ENCODE measurements at regions not wholly inside any gene's neighbourhood (a gene's known extent, or its start where the extent isn't known, plus 50 kb on each side); places are given as distances from the start of the nearest gene placed in this dataset.

DNA sequence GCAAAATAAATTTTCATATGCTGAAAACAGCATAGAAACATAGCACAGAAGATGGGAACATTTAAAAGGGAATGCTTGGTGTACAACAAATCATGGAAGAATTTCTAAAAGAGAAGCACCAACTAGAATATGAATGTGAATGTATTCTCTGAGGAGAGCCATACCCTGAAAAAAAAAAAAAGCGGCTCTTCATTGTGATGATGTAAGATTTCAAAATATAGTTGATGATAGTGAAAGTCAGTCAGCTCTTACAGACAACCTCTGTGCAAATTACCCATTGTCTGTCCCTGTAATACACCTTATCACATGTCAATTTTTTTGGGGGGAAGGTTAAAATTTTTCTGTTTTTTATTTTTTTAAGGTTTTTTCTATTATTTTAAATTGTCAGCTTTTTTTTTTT lies 58.6 kb upstream of the PTCHD4 start:
- H3K36me3 ChIP-seq: no peaks in the 10 kb centered on the region
- WGBS, 2 donors: 70 to 89% methylated on average over 1 of the region's 1 CpG
- no peaks in the 10 kb centered on the region for H3K27me3 ChIP-seq
- H3K4me3 ChIP-seq: no peak overlapping the region
- no peaks in the 10 kb centered on the region for H3K9me3 ChIP-seq
- H3K27ac ChIP-seq: no peak overlapping the region
- no peak for DNase-seq
- intact Hi-C loops (cut with DNase I): no loop called here
- TF ChIP-seq, protein P1, sequence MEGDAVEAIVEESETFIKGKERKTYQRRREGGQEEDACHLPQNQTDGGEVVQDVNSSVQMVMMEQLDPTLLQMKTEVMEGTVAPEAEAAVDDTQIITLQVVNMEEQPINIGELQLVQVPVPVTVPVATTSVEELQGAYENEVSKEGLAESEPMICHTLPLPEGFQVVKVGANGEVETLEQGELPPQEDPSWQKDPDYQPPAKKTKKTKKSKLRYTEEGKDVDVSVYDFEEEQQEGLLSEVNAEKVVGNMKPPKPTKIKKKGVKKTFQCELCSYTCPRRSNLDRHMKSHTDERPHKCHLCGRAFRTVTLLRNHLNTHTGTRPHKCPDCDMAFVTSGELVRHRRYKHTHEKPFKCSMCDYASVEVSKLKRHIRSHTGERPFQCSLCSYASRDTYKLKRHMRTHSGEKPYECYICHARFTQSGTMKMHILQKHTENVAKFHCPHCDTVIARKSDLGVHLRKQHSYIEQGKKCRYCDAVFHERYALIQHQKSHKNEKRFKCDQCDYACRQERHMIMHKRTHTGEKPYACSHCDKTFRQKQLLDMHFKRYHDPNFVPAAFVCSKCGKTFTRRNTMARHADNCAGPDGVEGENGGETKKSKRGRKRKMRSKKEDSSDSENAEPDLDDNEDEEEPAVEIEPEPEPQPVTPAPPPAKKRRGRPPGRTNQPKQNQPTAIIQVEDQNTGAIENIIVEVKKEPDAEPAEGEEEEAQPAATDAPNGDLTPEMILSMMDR (IDR thresholded peaks at IDR 0.05): no peak
- TF ChIP-seq POLR2A (IDR thresholded peaks at IDR 0.05): no peak
- H3K4me1 ChIP-seq: no peaks in the 10 kb centered on the region

Small RNAs in the stretch of these regions (small RNA-seq; reads per million reads assigned to genes)
- gene FO393413.1: 0 reads per million in 4 donors
- gene RNU7-65P: 0 reads per million in 4 donors
